ENCODE measurements at regions not wholly inside any gene's neighbourhood (a gene's known extent, or its start where the extent isn't known, plus 50 kb on each side); places are given as distances from the start of the nearest gene placed in this dataset.

DNA sequence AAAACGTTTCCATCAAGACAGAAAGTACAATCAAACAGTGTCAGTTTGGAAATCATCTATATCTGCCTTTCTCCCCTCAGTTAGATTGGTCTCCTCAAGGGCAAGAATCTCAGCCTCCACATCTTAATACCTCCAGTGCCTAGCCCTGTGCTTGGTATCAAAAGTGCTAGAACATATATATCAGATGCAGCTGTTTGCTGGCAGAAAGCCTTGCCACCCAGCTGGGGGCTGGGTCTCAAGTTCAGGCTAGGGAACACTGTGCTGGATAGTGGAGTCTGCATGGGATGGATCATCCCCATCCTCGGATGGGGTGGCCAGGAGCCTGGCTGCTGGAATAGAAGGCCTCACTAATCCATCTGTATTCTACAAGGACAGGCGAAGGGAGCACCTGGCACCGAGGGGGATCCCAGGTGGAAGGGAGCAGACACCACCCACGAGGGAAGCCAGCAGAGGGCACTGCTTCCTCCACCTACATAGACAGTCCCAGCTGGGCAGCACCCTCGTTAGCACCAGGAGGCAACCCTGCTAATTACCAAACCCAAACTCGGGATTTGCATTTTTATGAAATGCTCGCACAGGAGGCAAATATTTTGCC lies 602.2 kb downstream of the BUD13 start:
- TF ChIP-seq, protein P1, sequence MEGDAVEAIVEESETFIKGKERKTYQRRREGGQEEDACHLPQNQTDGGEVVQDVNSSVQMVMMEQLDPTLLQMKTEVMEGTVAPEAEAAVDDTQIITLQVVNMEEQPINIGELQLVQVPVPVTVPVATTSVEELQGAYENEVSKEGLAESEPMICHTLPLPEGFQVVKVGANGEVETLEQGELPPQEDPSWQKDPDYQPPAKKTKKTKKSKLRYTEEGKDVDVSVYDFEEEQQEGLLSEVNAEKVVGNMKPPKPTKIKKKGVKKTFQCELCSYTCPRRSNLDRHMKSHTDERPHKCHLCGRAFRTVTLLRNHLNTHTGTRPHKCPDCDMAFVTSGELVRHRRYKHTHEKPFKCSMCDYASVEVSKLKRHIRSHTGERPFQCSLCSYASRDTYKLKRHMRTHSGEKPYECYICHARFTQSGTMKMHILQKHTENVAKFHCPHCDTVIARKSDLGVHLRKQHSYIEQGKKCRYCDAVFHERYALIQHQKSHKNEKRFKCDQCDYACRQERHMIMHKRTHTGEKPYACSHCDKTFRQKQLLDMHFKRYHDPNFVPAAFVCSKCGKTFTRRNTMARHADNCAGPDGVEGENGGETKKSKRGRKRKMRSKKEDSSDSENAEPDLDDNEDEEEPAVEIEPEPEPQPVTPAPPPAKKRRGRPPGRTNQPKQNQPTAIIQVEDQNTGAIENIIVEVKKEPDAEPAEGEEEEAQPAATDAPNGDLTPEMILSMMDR (IDR thresholded peaks at IDR 0.05; ENCODE audit: poor library complexity, severe bottlenecking) = no peak
- no peak for TF ChIP-seq RAD21 (conservative IDR thresholded peaks at IDR 0.05)
- no peak for TF ChIP-seq MXI1 (conservative IDR thresholded peaks at IDR 0.05; ENCODE audit: poor library complexity, severe bottlenecking)
- no peak for TF ChIP-seq SMC3 (conservative IDR thresholded peaks at IDR 0.05; ENCODE audit: poor library complexity)
- TF ChIP-seq TAF1 (IDR thresholded peaks at IDR 0.05; ENCODE audit: low read depth) = no peak
- no peak for TF ChIP-seq EZH2 (IDR thresholded peaks at IDR 0.05; ENCODE audit: borderline replicate concordance, insufficient read depth, low read length, poor library complexity, severe bottlenecking)
- TF ChIP-seq EP300 (conservative IDR thresholded peaks at IDR 0.05; ENCODE audit: poor library complexity, severe bottlenecking) = no peak
- no peak for TF ChIP-seq POLR2AphosphoS5 (IDR thresholded peaks at IDR 0.05)
- TF ChIP-seq, protein P2, sequence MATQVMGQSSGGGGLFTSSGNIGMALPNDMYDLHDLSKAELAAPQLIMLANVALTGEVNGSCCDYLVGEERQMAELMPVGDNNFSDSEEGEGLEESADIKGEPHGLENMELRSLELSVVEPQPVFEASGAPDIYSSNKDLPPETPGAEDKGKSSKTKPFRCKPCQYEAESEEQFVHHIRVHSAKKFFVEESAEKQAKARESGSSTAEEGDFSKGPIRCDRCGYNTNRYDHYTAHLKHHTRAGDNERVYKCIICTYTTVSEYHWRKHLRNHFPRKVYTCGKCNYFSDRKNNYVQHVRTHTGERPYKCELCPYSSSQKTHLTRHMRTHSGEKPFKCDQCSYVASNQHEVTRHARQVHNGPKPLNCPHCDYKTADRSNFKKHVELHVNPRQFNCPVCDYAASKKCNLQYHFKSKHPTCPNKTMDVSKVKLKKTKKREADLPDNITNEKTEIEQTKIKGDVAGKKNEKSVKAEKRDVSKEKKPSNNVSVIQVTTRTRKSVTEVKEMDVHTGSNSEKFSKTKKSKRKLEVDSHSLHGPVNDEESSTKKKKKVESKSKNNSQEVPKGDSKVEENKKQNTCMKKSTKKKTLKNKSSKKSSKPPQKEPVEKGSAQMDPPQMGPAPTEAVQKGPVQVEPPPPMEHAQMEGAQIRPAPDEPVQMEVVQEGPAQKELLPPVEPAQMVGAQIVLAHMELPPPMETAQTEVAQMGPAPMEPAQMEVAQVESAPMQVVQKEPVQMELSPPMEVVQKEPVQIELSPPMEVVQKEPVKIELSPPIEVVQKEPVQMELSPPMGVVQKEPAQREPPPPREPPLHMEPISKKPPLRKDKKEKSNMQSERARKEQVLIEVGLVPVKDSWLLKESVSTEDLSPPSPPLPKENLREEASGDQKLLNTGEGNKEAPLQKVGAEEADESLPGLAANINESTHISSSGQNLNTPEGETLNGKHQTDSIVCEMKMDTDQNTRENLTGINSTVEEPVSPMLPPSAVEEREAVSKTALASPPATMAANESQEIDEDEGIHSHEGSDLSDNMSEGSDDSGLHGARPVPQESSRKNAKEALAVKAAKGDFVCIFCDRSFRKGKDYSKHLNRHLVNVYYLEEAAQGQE (IDR thresholded peaks at IDR 0.05; ENCODE audit: borderline replicate concordance) = no peak

Data from neural cell (in vitro differentiated cells).